ENCODE measurements at regions not wholly inside any gene's neighbourhood (a gene's known extent, or its start where the extent isn't known, plus 50 kb on each side); places are given as distances from the start of the nearest gene placed in this dataset.

- ATAC-seq (no peak), DNase-seq (no peak)
- H3K36me3 ChIP-seq = no peaks in the 10 kb centered on the region
- TF ChIP-seq CTCF (IDR thresholded peaks at IDR 0.05) = no peak
- no peak overlapping the region for H3K27ac ChIP-seq
- no peaks in the 10 kb centered on the region for H3K4me1 ChIP-seq
- H3K4me3 ChIP-seq = no peak overlapping the region
- H3K9me3 ChIP-seq = no peaks in the 10 kb centered on the region
- whole genome bisulfite sequencing, 4 donors = 54 to 61% (median 59%) methylated on average over 1 of the region's 1 CpG
- no peaks in the 10 kb centered on the region for H3K27me3 ChIP-seq
- intact Hi-C loops (cut with DNase I) = no loop called here
Observed at GRCh38 chr7:12896316-12896715, 208.9 kb downstream of the ARL4A start.

GRCh38 chr7:12898004-12898403, 210.6 kb downstream of the ARL4A start:
- intact Hi-C loops (cut with DNase I) = no loop called here
- TF ChIP-seq CTCF (IDR thresholded peaks at IDR 0.05) = no peak
- no peak for TF ChIP-seq POLR2A (IDR thresholded peaks at IDR 0.05)
- Histone ChIP-seq H3K27ac (no peak overlapping the region), H3K27me3 (no peaks in the 10 kb centered on the region), H3K36me3 (no peaks in the 10 kb centered on the region), H3K4me1 (no peaks in the 10 kb centered on the region), H3K9me3 (no peaks in the 10 kb centered on the region), H3K4me3 (no peak overlapping the region)
- WGBS, 4 donors = 83 to 98% (median 94%) methylated on average over 2 of the region's 2 CpGs
- DNase-seq (no peak), ATAC-seq (no peak)

- Histone ChIP-seq H3K27ac (no peak overlapping the region), H3K9me3 (no peaks in the 10 kb centered on the region), H3K4me1 (no peaks in the 10 kb centered on the region), H3K36me3 (no peaks in the 10 kb centered on the region), H3K4me3 (no peak overlapping the region), H3K27me3 (no peaks in the 10 kb centered on the region)
- 64 to 71% (median 65%) methylated on average over 3 of the region's 3 CpGs for WGBS, 4 donors
- DNase-seq (no peak), ATAC-seq (no peak)
- intact Hi-C loops (cut with DNase I) = no loop called here
- TF ChIP-seq POLR2A (IDR thresholded peaks at IDR 0.05) = no peak
- no peak for TF ChIP-seq CTCF (IDR thresholded peaks at IDR 0.05)
Observed at GRCh38 chr7:12898620-12899019, 211.2 kb downstream of the ARL4A start.

- H3K27ac ChIP-seq = no peak overlapping the region
- no peak for ATAC-seq
- no peaks in the 10 kb centered on the region for H3K4me1 ChIP-seq
- no peak overlapping the region for H3K4me3 ChIP-seq
- H3K9me3 ChIP-seq = no peaks in the 10 kb centered on the region
- no peak for TF ChIP-seq POLR2A (IDR thresholded peaks at IDR 0.05)
- TF ChIP-seq CTCF (IDR thresholded peaks at IDR 0.05) = no peak
- no peak for DNase-seq
- H3K27me3 ChIP-seq = no peaks in the 10 kb centered on the region
- intact Hi-C loops (cut with DNase I) = no loop called here
- 86 to 89% (median 87%) methylated on average over 5 of the region's 5 CpGs for WGBS, 4 donors
- H3K36me3 ChIP-seq = no peaks in the 10 kb centered on the region
Observed at GRCh38 chr7:12905671-12906070, 218.2 kb downstream of the ARL4A start.

Data from heart left ventricle (tissue), 16 donors.